Neural cell (in vitro differentiated cells): ENCODE measurements at regions not wholly inside any gene's neighbourhood (a gene's known extent, or its start where the extent isn't known, plus 50 kb on each side); places are given as distances from the start of the nearest gene placed in this dataset.

Source experiments
- CTCF ChIP-seq: fragments of 450-650 bp; IDR thresholded peaks from 2 replicates; pipeline ENCODE4 v1.5.1; 2014; ENCODE audit warnings: antibody characterized with exemption, mild to moderate bottlenecking, moderate library complexity; ENCODE audit not compliant: poor library complexity, severe bottlenecking
- RAD21 ChIP-seq: fragments of 450-650 bp; conservative IDR thresholded peaks from 2 replicates; pipeline ENCODE4 v1.6.1; 2014; ENCODE audit warnings: antibody characterized with exemption, mild to moderate bottlenecking, moderate library complexity
- TAF1 ChIP-seq: IDR thresholded peaks from 2 replicates; pipeline ENCODE4 v1.6.1; 2012; ENCODE audit warnings: low read depth

GRCh38 chr13:50132904-50133357 lies 117.7 kb downstream of the KCNRG start:
- no peak for TF ChIP-seq CTCF
- TF ChIP-seq RAD21 = no peak
- no peak for TF ChIP-seq TAF1
